Fibroblast of mammary gland (primary cell): ENCODE measurements at regions not wholly inside any gene's neighbourhood (a gene's known extent, or its start where the extent isn't known, plus 50 kb on each side); places are given as distances from the start of the nearest gene placed in this dataset.

Source experiments
- DNase-seq: peaks from one replicate; pipeline ENCODE4 v3.0.0-alpha.2; 2010; ENCODE audit warnings: low read depth
- H3K4me3 ChIP-seq: 2 replicates; pipeline ENCODE4 v1.5.1; 2011; ENCODE audit warnings: low read depth, mild to moderate bottlenecking, low read length, moderate library complexity; ENCODE audit not compliant: control insufficient read depth
- TF ChIP-seq, protein P1 (sequence below): conservative IDR thresholded peaks from 2 replicates; pipeline ENCODE4 v1.5.1; 2011; ENCODE audit warnings: low read depth, low read length, inconsistent platforms; ENCODE audit not compliant: control insufficient read depth, insufficient read depth

DNA sequence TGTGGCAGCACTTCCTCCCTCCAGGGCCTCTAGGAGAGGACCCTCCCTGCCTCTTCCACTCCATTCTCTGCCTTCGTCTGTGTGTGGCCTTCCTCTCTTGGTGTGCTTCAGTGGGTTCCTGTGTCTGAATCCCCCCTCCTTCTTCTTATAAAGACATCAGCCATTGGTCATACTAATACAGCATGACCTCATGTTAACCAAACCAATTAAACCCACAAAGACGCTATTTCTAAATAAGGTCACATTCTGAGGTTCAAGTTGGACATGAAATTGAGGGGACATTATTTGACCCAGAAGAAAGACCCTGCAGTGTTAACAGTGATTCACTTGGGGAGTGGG is 398.6 kb downstream of the SHANK2 start:
- H3K4me3 ChIP-seq = no peak overlapping the region
- DNase-seq = no peak
- TF ChIP-seq, protein P1, sequence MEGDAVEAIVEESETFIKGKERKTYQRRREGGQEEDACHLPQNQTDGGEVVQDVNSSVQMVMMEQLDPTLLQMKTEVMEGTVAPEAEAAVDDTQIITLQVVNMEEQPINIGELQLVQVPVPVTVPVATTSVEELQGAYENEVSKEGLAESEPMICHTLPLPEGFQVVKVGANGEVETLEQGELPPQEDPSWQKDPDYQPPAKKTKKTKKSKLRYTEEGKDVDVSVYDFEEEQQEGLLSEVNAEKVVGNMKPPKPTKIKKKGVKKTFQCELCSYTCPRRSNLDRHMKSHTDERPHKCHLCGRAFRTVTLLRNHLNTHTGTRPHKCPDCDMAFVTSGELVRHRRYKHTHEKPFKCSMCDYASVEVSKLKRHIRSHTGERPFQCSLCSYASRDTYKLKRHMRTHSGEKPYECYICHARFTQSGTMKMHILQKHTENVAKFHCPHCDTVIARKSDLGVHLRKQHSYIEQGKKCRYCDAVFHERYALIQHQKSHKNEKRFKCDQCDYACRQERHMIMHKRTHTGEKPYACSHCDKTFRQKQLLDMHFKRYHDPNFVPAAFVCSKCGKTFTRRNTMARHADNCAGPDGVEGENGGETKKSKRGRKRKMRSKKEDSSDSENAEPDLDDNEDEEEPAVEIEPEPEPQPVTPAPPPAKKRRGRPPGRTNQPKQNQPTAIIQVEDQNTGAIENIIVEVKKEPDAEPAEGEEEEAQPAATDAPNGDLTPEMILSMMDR = no peak

DNA sequence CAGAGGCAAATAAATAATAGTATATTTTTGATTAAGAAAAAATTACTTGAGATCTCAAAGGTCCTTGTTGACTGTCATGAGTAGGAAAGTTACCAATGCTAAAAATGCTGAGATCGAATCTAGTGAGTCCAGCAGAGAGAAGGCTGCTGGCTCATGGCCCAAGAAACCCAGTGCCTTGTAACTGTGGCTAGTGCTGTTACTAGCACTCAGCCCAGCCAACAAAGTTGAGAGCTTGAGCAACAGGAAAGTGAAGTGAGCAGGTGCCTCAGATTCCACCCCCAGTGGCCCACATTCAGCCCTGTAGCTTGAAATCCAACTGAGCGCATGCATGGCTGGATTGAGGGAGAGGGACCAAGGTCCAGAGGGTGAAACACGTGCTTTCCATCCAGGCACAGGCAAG is 398.2 kb downstream of the SHANK2 start:
- no peak for DNase-seq
- no peak overlapping the region for H3K4me3 ChIP-seq
- TF ChIP-seq, protein P1 = no peak

DNA sequence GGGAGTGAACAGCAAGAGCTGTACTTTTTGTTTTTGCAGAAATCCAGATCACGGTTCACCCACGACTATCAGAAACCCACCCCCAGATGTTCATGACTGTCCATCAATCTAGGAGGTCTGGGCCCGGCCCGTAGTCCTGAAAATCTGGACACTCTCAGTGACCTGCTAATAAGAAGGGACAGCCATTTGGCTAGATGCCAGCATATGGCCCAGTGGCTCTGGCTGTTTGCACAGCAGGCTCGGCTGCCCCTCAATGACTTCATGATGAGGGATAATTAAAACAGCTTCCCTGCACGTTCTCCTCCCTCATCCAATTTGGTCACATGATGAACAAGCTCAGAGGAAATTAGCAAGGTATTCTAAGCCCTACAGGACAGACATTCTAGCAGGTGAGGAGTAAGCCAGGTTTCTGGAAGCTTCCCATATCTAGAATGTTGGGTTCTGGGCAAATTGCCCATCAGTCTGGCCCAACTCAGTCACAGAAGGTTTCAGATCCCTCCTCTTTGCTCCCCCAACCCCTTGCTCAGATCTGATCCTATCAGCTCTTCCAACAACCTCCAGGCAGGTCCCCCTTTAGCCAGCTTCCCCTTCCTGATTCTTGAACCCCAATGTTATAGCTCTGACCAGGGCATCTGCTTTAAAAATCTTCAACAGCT is 397.3 kb downstream of the SHANK2 start:
- DNase-seq = no peak
- TF ChIP-seq, protein P1 = no peak
- no peak overlapping the region for H3K4me3 ChIP-seq

DNA sequence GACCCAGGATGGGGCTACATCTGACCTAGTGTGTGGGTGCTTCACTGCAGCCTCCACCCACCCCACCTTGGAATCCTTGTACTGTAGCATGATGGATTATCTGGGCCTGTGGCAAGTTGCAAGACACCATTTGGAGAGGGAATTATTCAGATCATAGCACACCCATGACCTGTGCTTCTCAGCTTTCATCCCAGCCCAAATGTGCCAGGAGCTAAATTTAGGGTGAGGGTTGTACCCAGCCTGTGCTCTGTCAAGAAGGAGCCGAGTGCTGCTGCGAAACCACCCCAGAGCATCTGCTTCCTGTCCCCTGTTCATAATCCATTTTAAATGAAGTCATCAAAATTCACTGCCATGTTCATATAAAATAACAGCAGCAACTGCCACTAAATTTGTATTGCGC is 394.5 kb downstream of the SHANK2 start:
- TF ChIP-seq, protein P1 = no peak
- no peak overlapping the region for H3K4me3 ChIP-seq
- no peak for DNase-seq

DNA sequence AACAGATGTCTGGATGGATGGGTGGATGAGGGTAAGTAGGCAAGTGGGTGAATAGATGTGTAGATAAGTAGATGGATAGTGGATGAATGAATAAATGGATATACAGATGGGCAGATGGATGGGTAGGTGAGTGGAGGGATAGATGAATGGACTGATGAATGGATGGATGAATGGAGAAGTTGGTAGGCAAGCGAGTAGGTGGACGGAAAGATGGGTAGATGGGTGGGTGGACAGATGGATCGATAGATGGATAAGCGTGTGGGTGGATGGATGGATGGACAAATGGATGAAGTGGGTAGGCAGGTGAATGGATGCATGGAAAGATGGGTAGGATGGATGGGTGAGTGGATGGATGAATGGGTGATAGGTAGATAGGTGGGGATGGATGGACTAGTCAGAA is 393.2 kb downstream of the SHANK2 start:
- TF ChIP-seq, protein P1 = no peak
- H3K4me3 ChIP-seq = no peak overlapping the region
- no peak for DNase-seq

DNA sequence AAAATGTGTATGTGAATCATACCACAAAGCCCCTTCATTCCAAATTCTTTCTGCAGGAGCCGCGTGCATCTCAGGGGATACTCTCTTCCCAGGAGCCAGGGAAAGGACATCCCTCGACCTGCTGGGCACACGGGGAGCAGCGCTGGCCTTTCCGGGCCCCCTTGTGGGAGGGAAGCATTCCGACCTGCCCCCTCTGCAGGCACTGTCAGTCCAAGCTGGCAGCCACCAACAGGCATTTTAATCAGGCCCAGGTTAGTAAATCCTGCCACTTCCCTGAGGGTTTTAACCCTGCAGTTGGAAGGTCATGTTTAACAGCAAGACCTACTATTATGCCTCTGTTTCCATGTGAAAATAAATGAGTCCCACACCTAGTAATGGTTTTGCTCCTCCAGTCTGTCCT is 391.5 kb downstream of the SHANK2 start:
- no peak overlapping the region for H3K4me3 ChIP-seq
- DNase-seq = no peak
- TF ChIP-seq, protein P1 = no peak

DNA sequence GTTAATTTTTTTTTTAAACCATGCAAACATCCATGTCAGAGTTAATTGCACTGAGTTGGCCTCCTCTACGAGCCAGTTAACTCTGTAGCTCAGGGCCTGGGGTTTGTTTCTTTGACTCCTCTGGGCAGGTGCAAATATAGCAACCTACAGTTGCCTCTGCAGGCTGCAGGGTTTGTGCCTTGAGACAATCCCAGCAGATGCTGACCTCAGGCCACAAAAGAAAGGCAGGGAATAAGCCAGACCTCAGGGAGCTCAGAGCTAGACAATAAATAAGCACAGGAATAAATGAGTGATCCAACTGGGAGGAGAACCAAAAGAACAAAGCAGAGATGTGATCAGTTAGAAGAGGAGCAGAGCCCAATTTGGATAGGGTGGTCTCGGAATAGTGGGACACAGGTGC is 390.8 kb downstream of the SHANK2 start:
- TF ChIP-seq, protein P1 = no peak
- no peak overlapping the region for H3K4me3 ChIP-seq
- no peak for DNase-seq
